GM12864 (cell line): ENCODE measurements at regions not wholly inside any gene's neighbourhood (a gene's known extent, or its start where the extent isn't known, plus 50 kb on each side); places are given as distances from the start of the nearest gene placed in this dataset.
"Not testable (repeated sequence)": the region's sequence is repeated elsewhere in the genome, so short reads cannot be mapped to it uniquely, and the experiment has no call there.

Experiments
- DNase-seq: peaks from one replicate; pipeline ENCODE4 v3.0.0-alpha.2; 2011; ENCODE audit warnings: low read depth
- H3K4me3 ChIP-seq: 2 replicates; pipeline ENCODE4 v1.5.1; 2011; ENCODE audit warnings: mild to moderate bottlenecking, low read depth, low read length, control low read depth
- TF ChIP-seq, protein P1 (sequence below): IDR thresholded peaks from 2 replicates; pipeline ENCODE4 v1.5.1; 2011; ENCODE audit warnings: low read depth, mild to moderate bottlenecking, moderate library complexity, low read length, control low read depth, inconsistent platforms; ENCODE audit errors: missing control alignments

DNA sequence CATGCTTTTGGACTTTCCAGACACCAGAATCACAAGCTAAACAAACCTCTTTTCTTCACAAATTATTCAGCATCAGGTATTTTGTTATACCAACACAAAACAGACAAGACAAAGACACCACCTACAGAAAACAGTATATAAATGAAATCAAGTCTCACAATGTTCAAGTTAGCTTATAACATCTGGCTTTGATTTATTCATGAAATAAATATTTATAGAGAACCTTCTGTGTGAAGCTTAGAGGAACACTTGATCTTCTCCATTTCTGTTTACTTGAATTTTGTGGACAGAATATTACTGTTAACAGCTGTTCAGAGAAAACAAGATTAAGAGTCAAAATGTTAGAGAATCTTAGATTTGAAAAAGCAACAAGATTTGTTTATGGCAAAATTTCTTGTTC is 137.4 kb upstream of the PRR16 start:
- TF ChIP-seq, protein P1, sequence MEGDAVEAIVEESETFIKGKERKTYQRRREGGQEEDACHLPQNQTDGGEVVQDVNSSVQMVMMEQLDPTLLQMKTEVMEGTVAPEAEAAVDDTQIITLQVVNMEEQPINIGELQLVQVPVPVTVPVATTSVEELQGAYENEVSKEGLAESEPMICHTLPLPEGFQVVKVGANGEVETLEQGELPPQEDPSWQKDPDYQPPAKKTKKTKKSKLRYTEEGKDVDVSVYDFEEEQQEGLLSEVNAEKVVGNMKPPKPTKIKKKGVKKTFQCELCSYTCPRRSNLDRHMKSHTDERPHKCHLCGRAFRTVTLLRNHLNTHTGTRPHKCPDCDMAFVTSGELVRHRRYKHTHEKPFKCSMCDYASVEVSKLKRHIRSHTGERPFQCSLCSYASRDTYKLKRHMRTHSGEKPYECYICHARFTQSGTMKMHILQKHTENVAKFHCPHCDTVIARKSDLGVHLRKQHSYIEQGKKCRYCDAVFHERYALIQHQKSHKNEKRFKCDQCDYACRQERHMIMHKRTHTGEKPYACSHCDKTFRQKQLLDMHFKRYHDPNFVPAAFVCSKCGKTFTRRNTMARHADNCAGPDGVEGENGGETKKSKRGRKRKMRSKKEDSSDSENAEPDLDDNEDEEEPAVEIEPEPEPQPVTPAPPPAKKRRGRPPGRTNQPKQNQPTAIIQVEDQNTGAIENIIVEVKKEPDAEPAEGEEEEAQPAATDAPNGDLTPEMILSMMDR = no peak
- DNase-seq = no peak
- no peak overlapping the region for H3K4me3 ChIP-seq

DNA sequence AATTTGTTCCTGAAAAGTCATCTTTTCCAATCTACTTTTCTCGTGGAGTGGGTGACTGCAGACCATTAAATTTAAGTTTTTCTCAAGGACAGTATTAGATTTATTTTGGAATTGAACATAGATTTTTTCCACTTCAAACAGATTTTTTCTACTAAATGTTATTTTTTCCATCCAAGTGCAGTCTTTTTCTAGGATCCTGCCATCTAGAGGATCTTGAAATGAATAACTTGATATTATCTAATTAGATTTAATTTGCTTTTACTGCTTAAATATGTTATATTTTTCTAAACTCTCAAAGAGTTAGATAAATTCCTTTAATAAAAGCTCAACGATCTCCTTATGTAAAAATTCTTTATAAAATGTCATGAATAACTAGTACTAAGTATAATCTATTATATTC is 136.9 kb upstream of the PRR16 start:
- no peak overlapping the region for H3K4me3 ChIP-seq
- no peak for DNase-seq
- TF ChIP-seq, protein P1 = no peak

DNA sequence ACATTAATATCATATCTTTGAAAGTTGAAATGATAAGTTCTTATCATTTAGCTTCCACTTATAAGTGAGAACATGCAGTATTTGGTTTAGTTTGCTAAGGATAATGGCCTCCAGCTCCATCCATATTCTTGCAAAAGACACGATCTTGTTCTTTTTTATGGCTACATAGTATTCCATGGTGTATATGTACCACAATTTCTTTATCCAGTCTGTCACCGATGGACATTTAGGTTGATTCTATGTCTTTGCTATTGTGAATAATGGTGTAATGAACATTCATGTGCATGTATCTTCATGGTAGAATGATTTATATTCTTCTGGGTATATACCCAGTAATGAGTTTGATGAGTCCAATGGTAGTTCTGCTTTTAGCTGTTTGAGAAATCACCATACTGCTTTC is 135.0 kb upstream of the PRR16 start:
- no peak overlapping the region for H3K4me3 ChIP-seq
- TF ChIP-seq, protein P1 = no peak
- no peak for DNase-seq

- no peak for DNase-seq
- no peak overlapping the region for H3K4me3 ChIP-seq
- TF ChIP-seq, protein P1 = no peak
Observed at GRCh38 chr5:120330558-120330957, 133.5 kb upstream of the PRR16 start.

DNA sequence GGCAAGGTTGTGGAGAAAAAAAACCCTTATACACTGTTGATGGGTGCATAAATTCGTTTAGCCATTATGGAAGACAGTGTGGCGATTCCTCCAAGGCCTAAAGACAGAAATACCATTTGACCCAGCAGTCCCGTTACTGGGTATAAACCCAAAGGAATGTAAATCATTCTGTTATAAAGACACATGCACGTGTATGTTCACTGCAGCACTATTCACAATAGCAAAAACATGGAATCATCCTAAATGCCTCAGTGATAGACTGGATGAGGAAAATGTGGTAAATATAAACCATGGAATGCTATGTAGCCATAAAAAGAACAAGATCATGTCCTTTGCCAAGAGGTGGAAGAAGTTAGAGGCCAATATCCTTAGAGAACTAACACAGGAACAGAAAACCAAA is 119.9 kb upstream of the PRR16 start:
- H3K4me3 ChIP-seq = no peak overlapping the region
- TF ChIP-seq, protein P1 = no peak
- no peak for DNase-seq

DNA sequence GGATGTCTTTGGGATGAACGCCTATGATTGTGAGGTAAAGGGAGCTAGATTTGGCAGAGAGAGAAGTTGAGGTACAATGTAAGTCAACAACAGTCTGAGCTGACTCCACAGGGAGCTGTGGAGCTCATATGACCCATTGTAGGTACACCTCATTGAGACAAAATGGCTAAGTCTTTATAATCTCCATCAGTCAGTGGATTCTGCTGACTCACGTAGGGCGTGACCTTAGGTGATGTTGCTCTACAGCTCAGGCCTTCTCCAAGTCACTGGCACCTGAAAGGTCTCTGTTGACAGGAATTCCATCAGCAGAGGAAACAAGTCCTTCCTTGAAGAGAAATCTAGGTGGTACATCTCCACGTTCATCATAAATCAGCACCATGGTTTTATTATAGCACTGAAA is 118.2 kb upstream of the PRR16 start:
- H3K4me3 ChIP-seq = no peak overlapping the region
- no peak for DNase-seq
- TF ChIP-seq, protein P1 = no peak

DNA sequence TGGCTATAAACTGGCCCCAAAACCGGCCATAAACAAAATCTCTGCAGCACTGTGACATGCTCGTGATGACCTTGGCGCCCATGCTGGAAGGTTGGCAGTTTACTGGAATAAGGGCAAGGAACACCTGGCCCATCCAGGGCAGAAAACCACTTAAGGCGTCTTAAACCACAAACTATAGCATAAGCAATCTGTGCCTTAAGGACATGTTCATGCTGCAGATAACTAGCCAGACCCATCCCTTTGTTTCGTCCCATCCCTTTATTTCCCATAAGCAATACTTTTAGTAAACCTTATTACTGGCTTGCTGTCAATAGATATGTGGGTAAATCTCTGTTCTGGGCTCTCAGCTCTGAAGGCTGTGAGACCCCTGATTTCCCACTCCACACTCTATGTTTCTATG is 113.0 kb upstream of the PRR16 start:
- not testable (repeated sequence) for DNase-seq, H3K4me3 ChIP-seq

DNA sequence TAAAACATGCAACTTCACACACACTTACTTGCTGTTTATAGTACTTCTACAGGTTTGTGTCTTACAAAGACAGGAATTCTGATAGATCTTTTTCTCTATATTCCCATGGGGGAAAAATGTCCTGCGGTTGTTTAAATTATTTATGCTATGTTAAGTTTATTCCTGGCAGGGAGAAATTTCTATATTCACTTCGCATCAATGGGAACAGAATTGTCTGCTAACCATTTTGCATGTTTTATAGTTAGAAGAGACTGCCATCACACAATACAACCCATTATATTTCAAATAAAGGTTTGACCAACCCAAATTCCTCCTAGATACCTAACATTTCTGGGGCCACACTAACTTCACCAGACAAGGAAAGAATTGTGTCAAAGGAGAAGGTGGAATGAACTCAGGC is 110.0 kb upstream of the PRR16 start:
- DNase-seq = no peak
- TF ChIP-seq, protein P1 = no peak
- H3K4me3 ChIP-seq = no peak overlapping the region
